ENCODE measurements at regions not wholly inside any gene's neighbourhood (a gene's known extent, or its start where the extent isn't known, plus 50 kb on each side); places are given as distances from the start of the nearest gene placed in this dataset.

GRCh38 chr4:162347156-162347841 lies 183.5 kb upstream of the FSTL5 start:
- no peak overlapping the region for H3K4me3 ChIP-seq
- 25 to 48% methylated on average over 2 of the region's 2 CpGs for WGBS, 2 donors
- TF ChIP-seq POLR2A (IDR thresholded peaks at IDR 0.05), result no peak
- no peak for TF ChIP-seq POLR2AphosphoS5 (IDR thresholded peaks at IDR 0.05)
- no peak for TF ChIP-seq CTCF (IDR thresholded peaks at IDR 0.05)
- no peaks in the 10 kb centered on the region for H3K36me3 ChIP-seq
- H3K9me3 ChIP-seq, result no peaks in the 10 kb centered on the region
- intact Hi-C loops (cut with DNase I), result no loop called here
- no peak overlapping the region for H3K27ac ChIP-seq
- no peaks in the 10 kb centered on the region for H3K27me3 ChIP-seq
- no peak for DNase-seq
- peaks cover 0 to under 1% (median 0%) of the 10 kb centered on the region in 4 donors for H3K4me1 ChIP-seq

- no peak for TF ChIP-seq EP300 (IDR thresholded peaks at IDR 0.05)
- TF ChIP-seq POLR2AphosphoS5 (IDR thresholded peaks at IDR 0.05), result no peak
- no peak for TF ChIP-seq POLR2A (IDR thresholded peaks at IDR 0.05)
- no peak for TF ChIP-seq CTCF (IDR thresholded peaks at IDR 0.05)
- WGBS, 2 donors, result 0% methylated on average over 1 of the region's 1 CpG
- no peak for DNase-seq
Observed at GRCh38 chr4:162343967-162344366, 180.2 kb upstream of the FSTL5 start.

GRCh38 chr4:162341533-162341932 lies 177.7 kb upstream of the FSTL5 start:
- Histone ChIP-seq H3K4me3 (no peak overlapping the region), H3K27me3 (no peaks in the 10 kb centered on the region), H3K9me3 (no peaks in the 10 kb centered on the region), H3K36me3 (no peaks in the 10 kb centered on the region), H3K4me1 (no peaks in the 10 kb centered on the region), H3K27ac (no peak overlapping the region)
- no peak for TF ChIP-seq CTCF (IDR thresholded peaks at IDR 0.05)
- no peak for TF ChIP-seq EP300 (IDR thresholded peaks at IDR 0.05)
- no peak for TF ChIP-seq POLR2AphosphoS5 (IDR thresholded peaks at IDR 0.05)
- no peak for TF ChIP-seq POLR2A (IDR thresholded peaks at IDR 0.05)
- intact Hi-C loops (cut with DNase I), result no loop called here
- 14 to 36% methylated on average over 2 of the region's 2 CpGs for WGBS, 2 donors
- no peak for DNase-seq

More at GRCh38 chr4:162343967-162344366, 180.2 kb upstream of the FSTL5 start:
- Histone ChIP-seq H3K27me3 (no peaks in the 10 kb centered on the region), H3K4me3 (no peak overlapping the region), H3K36me3 (no peaks in the 10 kb centered on the region), H3K9me3 (no peaks in the 10 kb centered on the region), H3K27ac (no peak overlapping the region), H3K4me1 (no peaks in the 10 kb centered on the region)
- intact Hi-C loops (cut with DNase I), result no loop called here

GRCh38 chr4:162323919-162324318 lies 160.1 kb upstream of the FSTL5 start:
- TF ChIP-seq POLR2A (IDR thresholded peaks at IDR 0.05) (no peak), EP300 (IDR thresholded peaks at IDR 0.05) (no peak), CTCF (IDR thresholded peaks at IDR 0.05) (no peak), POLR2AphosphoS5 (IDR thresholded peaks at IDR 0.05) (no peak)
- WGBS, 2 donors, result 87 to 94% methylated on average over 3 of the region's 3 CpGs
- no peak for DNase-seq
- Histone ChIP-seq H3K4me1 (no peaks in the 10 kb centered on the region), H3K9me3 (no peaks in the 10 kb centered on the region), H3K36me3 (no peaks in the 10 kb centered on the region), H3K4me3 (no peak overlapping the region), H3K27ac (no peak overlapping the region), H3K27me3 (no peaks in the 10 kb centered on the region)
- intact Hi-C loops (cut with DNase I), result no loop called here

- no peak for DNase-seq
- Histone ChIP-seq H3K4me1 (no peaks in the 10 kb centered on the region), H3K27ac (no peak overlapping the region), H3K27me3 (no peaks in the 10 kb centered on the region), H3K4me3 (no peak overlapping the region), H3K36me3 (no peaks in the 10 kb centered on the region), H3K9me3 (no peaks in the 10 kb centered on the region)
- WGBS, 2 donors, result 87 to 88% methylated on average over 8 of the region's 8 CpGs
- TF ChIP-seq POLR2A (IDR thresholded peaks at IDR 0.05) (no peak), CTCF (IDR thresholded peaks at IDR 0.05) (no peak), POLR2AphosphoS5 (IDR thresholded peaks at IDR 0.05) (no peak), EP300 (IDR thresholded peaks at IDR 0.05) (no peak)
- intact Hi-C loops (cut with DNase I), result no loop called here
Observed at GRCh38 chr4:162322054-162322453, 158.3 kb upstream of the FSTL5 start.
